Body of pancreas (tissue), 4 donors: ENCODE measurements at regions not wholly inside any gene's neighbourhood (a gene's known extent, or its start where the extent isn't known, plus 50 kb on each side); places are given as distances from the start of the nearest gene placed in this dataset.

Experiments
- POLR2A ChIP-seq, 3 donors: fragments of 450-650 bp; IDR thresholded peaks; one replicate each; pipeline ENCODE4 v1.6.1; 2016; ENCODE audit warnings: antibody characterized with exemption in 3 of 3, mild to moderate bottlenecking in 2 of 3
- TF ChIP-seq, protein P1 (sequence below), 7 experiments: fragments of 450-650 bp in 4 of 7; fragments of 200-600 bp in 3 of 7; sonication (generic) in 3 of 7; IDR thresholded peaks; one replicate each; pipeline ENCODE4 v1.5.1; 2016 to 2019; ENCODE audit warnings: antibody characterized with exemption in 7 of 7

DNA sequence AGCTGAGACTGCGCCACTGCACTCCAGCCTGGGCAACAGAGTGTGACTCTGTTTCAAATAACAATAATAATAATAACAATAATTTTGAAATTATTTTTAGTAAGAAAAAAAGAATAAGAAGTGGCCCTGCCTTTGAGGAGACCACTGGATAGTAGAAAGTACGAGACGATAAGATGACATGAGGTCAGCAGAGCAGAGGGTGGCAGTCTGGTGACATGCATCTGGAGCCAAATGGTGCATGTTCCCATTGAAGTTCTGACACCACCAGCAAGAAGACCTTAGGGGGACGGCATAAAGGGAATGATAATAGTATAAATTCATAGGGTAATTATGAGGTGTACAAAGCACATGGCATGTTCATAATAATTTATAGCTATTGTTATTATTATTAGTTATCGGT is 542.2 kb upstream of the TBL1XR1 start:
- TF ChIP-seq, protein P1, sequence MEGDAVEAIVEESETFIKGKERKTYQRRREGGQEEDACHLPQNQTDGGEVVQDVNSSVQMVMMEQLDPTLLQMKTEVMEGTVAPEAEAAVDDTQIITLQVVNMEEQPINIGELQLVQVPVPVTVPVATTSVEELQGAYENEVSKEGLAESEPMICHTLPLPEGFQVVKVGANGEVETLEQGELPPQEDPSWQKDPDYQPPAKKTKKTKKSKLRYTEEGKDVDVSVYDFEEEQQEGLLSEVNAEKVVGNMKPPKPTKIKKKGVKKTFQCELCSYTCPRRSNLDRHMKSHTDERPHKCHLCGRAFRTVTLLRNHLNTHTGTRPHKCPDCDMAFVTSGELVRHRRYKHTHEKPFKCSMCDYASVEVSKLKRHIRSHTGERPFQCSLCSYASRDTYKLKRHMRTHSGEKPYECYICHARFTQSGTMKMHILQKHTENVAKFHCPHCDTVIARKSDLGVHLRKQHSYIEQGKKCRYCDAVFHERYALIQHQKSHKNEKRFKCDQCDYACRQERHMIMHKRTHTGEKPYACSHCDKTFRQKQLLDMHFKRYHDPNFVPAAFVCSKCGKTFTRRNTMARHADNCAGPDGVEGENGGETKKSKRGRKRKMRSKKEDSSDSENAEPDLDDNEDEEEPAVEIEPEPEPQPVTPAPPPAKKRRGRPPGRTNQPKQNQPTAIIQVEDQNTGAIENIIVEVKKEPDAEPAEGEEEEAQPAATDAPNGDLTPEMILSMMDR (IDR thresholded peaks at IDR 0.05) = no peak
- TF ChIP-seq POLR2A (IDR thresholded peaks at IDR 0.05) = no peak
